ENCODE measurements at regions not wholly inside any gene's neighbourhood (a gene's known extent, or its start where the extent isn't known, plus 50 kb on each side); places are given as distances from the start of the nearest gene placed in this dataset.
A peak's percentile ranks its signal among the peaks of the same experiment; 100 is the strongest.
"Not testable (repeated sequence)": the region's sequence is repeated elsewhere in the genome, so short reads cannot be mapped to it uniquely, and the experiment has no call there.

GRCh38 chr9:16277471-16277960 lies 593.0 kb downstream of the BNC2 start:
- intact Hi-C loops (cut with DNase I, micrococcal nuclease), result no loop called here
- DNase-seq (no peak), ATAC-seq (no peak)

GRCh38 chr9:16278326-16278999 lies 592.0 kb downstream of the BNC2 start:
- ATAC-seq, result no peak
- no peak for DNase-seq
- intact Hi-C loops (cut with DNase I, micrococcal nuclease), result no loop called here

DNA sequence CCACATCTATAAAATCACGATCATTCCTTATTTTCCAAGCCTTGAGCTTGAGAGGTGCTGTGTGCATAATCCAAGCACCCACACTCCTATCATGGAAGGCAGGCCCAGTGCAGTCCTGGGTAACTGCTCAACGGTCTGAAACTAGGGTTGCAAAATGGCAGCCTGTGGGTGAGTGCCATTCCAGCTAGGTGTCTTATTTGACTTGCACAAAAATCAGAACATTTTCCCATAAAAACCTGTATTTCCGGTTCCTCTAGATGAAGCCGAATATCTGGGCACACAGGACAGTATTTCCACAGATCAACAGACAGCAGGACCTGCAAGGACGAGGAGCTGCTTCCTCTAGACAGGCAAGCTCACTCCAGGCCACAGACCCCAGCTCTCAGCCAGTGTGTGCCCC lies 588.8 kb downstream of the BNC2 start:
- intact Hi-C loops (cut with DNase I, micrococcal nuclease), result no loop called here
- DNase-seq (no peak), ATAC-seq (no peak)

GRCh38 chr9:16282216-16282615 lies 588.3 kb downstream of the BNC2 start:
- ATAC-seq, result no peak
- DNase-seq, result no peak
- intact Hi-C loops (cut with DNase I, micrococcal nuclease), result no loop called here

- intact Hi-C loops (cut with DNase I, micrococcal nuclease), result no loop called here
- ATAC-seq (no peak), DNase-seq (no peak)
Measured at GRCh38 chr9:16282718-16283117, 587.8 kb downstream of the BNC2 start.

DNA sequence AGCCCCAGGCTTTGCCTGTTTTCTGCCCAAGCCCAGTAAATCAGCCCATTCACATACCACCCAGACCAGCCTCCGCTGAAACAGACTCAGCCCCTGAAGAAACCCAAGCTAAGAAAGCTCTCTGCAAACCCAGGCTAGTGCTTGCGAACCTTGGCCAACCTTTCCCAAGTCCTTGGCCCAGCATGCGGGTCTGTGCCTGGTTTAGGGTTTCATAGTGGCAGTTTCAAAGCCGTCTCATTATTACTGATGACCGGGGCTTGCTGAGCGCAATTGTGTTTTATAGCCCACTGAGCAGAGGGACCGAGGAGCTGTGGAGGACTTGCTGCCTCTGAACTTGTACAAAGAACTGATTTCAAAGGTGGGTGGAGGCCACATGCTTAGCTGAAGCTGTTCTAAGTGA lies 584.3 kb downstream of the BNC2 start:
- ATAC-seq (no peak), DNase-seq (no peak)
- intact Hi-C loops (cut with DNase I, micrococcal nuclease), result no loop called here

- DNase-seq, result no peak
- ATAC-seq, result no peak
- intact Hi-C loops (cut with DNase I, micrococcal nuclease), result no loop called here
Measured at GRCh38 chr9:16289639-16290038, 580.8 kb downstream of the BNC2 start.

- no peak for ATAC-seq
- no peak for DNase-seq
- intact Hi-C loops (cut with DNase I, micrococcal nuclease), result no loop called here
Measured at GRCh38 chr9:16290169-16290568, 580.3 kb downstream of the BNC2 start.

DNA sequence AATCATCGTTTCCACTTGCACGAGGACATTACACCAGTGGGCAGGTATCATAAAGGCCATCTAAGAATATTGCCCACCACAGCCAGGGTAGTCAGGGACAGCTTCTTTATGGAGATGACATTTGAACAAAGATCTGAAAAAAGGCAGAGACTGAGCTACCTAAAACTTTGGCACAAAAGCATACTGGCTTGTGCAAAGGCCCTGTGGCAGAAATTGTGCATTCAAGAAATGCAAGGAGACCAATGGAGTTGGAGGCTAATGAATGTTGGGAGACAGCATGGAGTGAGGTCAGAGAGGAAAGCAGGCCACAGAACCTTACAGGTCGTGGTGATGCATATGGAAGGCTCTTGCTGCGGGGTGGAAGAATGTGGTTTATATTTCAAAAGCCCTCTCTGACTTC lies 578.5 kb downstream of the BNC2 start:
- DNase-seq (no peak), ATAC-seq (no peak)
- intact Hi-C loops (cut with DNase I, micrococcal nuclease), result no loop called here

- intact Hi-C loops (cut with DNase I, micrococcal nuclease), result no loop called here
- DNase-seq (no peak), ATAC-seq (no peak)
Measured at GRCh38 chr9:16293610-16294009, 576.9 kb downstream of the BNC2 start.

GRCh38 chr9:16294133-16294770 lies 576.2 kb downstream of the BNC2 start:
- ATAC-seq (no peak), DNase-seq (no peak)
- intact Hi-C loops (cut with DNase I, micrococcal nuclease), result no loop called here

- ATAC-seq; DNase-seq; intact Hi-C loops (cut with DNase I, micrococcal nuclease): not testable (repeated sequence)
Measured at GRCh38 chr9:16294940-16295339, 575.5 kb downstream of the BNC2 start.

GRCh38 chr9:16299368-16299767 lies 571.1 kb downstream of the BNC2 start:
- ATAC-seq; intact Hi-C loops (cut with DNase I, micrococcal nuclease); DNase-seq: not testable (repeated sequence)

GRCh38 chr9:16303506-16303905 lies 567.0 kb downstream of the BNC2 start:
- ATAC-seq (no peak), DNase-seq (no peak)
- intact Hi-C loops (cut with DNase I, micrococcal nuclease), result no loop called here

DNA sequence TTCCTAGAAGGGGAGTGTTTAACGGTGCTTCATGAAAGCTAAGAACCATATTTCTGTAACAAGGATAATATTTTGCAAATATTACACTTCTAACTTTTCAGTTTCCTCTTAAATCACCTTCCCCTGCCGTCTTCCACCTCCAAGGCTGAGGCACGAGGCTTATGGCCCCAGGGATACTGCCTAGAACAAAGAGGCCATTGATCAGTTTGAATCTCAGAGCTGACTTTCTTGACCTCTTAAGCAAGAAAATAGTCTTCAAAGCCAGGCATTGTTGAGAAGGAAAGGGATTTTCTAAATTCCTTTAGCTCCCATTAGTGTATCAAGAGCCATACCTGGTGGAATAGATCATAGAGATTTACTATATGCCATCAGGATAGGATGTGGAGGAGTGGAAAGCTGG lies 566.2 kb downstream of the BNC2 start:
- ATAC-seq (no peak), DNase-seq (no peak)
- intact Hi-C loops (cut with DNase I, micrococcal nuclease), result no loop called here

DNA sequence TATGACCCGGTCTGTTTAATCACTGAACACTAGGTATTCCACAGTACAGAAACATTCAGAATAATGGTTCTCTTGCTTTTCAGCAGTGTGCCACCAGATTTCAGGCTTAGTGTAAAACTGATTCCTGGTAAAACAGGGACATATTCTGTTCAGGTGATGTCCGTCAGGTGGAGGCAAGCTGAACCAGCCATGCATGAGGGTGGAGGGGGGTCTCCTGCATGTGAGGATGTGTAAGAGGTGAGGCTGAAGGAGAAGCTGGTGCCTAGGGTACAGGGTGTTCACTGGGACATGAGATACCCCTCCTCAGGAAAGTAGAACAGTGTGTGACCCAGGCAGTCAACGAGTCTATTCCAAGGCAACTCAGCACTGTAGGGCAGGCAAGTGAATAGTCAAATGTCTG lies 563.9 kb downstream of the BNC2 start:
- intact Hi-C loops (cut with DNase I, micrococcal nuclease), result no loop called here
- no peak for ATAC-seq
- no peak for DNase-seq

DNA sequence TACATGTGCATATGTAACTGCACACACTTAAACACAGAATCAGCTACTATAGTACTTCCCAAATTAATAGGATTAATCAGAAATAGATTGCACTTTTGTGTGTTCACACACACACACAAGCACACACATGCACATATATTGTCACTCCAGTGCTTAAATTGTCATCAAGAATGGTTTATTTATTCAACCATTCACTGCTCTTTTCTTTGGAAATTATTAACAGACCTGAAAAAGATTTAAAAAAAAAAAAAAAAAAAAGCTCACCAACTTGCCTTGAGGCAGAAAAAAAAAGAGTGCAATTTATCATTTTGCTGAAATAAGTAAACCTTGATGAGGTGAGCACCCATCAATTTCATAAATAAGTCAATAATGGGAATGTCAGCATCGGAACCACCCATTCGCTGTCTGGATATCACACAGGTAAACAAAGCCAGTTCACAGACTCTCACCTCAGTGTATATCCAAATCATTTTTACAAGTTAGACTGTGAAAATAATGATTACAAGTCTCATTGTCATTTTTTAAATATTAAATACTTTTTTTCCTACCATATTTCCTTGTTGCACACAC lies 562.8 kb downstream of the BNC2 start:
- intact Hi-C loops (cut with DNase I, micrococcal nuclease), result no loop called here
- DNase-seq, result no peak
- ATAC-seq, result no peak

- no peak for ATAC-seq
- intact Hi-C loops (cut with DNase I, micrococcal nuclease), result no loop called here
- no peak for DNase-seq
Measured at GRCh38 chr9:16308645-16309044, 561.8 kb downstream of the BNC2 start.

DNA sequence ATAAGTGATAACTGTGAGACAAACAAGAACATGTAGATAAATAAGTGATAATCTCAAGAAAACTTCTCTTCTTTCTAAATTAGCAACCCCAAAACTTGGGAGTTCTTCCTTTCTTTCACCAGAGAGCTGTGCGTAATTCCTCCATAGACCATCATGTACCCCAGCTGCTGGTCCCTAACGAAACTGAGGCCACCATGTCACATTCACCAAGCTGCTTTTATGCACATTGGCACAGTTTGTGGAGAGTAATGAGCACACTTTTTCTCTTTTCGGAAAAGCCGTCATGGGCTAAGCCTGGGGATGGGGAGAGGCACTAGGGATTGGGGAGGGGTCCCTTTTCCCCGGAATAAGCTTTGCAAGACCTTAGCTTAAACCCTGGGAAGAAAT lies 561.4 kb downstream of the BNC2 start:
- intact Hi-C loops (cut with DNase I, micrococcal nuclease), result no loop called here
- ATAC-seq, result no peak
- DNase-seq, result no peak

DNA sequence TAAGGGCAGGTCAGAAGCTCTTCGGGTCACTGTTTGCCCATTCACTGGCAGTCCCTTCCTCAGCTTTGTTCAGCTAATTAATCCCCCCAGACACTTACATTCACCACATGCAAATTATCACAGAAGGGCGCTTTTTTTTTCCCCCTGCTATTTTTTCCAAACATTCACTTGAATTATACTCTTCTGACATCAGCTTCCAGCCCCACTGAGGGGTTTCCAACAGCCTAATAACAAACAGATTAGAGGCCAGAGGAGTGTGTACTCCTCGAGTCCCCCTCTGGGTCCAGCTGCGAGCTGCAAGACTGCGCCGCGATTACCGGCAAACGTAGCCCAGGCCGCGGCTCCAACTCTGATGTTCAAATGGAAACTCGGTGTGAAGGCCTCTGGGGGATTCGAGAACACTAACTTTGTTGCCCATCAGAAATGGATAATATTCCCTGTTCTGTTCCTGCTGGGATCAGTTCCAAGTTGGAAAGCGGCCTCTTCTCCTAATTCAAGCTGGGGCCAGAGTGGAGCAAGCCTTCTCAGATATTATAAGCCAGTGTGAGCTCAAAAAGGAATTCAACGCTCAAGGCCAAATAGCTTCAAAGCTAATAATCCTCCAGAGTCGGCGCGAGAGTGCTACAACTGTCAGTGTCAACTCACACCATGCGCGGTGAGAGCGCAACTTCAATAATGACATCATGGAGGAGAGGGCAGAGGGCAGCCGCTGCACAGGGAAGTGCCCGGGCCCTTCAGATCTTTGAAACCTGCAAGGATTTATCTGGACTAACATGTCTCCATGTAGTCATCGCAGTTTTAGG lies 560.8 kb downstream of the BNC2 start:
- ATAC-seq, result no peak
- peak in 1 of 2 donors; percentile 19 for DNase-seq
- intact Hi-C loops (cut with DNase I, micrococcal nuclease), result no loop called here

Data from left colon (tissue), 2 donors.